Astrocyte (in vitro differentiated cells and primary cell): ENCODE measurements at regions not wholly inside any gene's neighbourhood (a gene's known extent, or its start where the extent isn't known, plus 50 kb on each side); places are given as distances from the start of the nearest gene placed in this dataset.

Experiments
- DNase-seq: peaks from one replicate; pipeline ENCODE4 v3.0.0-alpha.2; 2010; ENCODE audit warnings: low read depth
- FAIRE-seq: peaks from 2 replicates; lab custom pipeline; 2011; peaks lifted over from hg19 to GRCh38; lab: Jason Lieb, UNC
- H2AFZ ChIP-seq: 2 replicates; pipeline ENCODE4 v1.6.0; 2012; ENCODE audit warnings: low read depth, low read length, inconsistent platforms
- H3K27ac ChIP-seq: 2 replicates; pipeline ENCODE4 v1.5.1; 2011; ENCODE audit warnings: low read depth, low read length, inconsistent platforms
- H3K27me3 ChIP-seq: 2 replicates; pipeline ENCODE4 v1.6.0; 2011; ENCODE audit warnings: low read length, inconsistent platforms; ENCODE audit not compliant: insufficient read depth
- H3K36me3 ChIP-seq: 2 replicates; pipeline ENCODE4 v1.5.1; 2011; ENCODE audit warnings: low read length, inconsistent platforms; ENCODE audit not compliant: insufficient read depth
- H3K4me1 ChIP-seq: 2 replicates; pipeline ENCODE4 v1.5.1; 2011; ENCODE audit warnings: low read length, inconsistent platforms; ENCODE audit not compliant: insufficient read depth
- H3K4me2 ChIP-seq: 2 replicates; pipeline ENCODE4 v1.6.0; 2012; ENCODE audit warnings: low read length, inconsistent platforms
- H3K4me3 ChIP-seq: 2 replicates; pipeline ENCODE4 v1.5.1; 2011; ENCODE audit warnings: low read depth, mild to moderate bottlenecking, low read length, inconsistent platforms; ENCODE audit not compliant: insufficient read depth
- H3K79me2 ChIP-seq: 2 replicates; pipeline ENCODE4 v1.6.0; 2012; ENCODE audit warnings: mild to moderate bottlenecking, low read length, inconsistent platforms; ENCODE audit not compliant: insufficient read depth
- H3K9ac ChIP-seq: 2 replicates; pipeline ENCODE4 v1.6.0; 2012; ENCODE audit warnings: mild to moderate bottlenecking, low read length, inconsistent platforms
- H3K9me3 ChIP-seq: 2 replicates; pipeline ENCODE4 v1.5.1; 2012; ENCODE audit warnings: low read depth, mild to moderate bottlenecking, low read length, inconsistent platforms; ENCODE audit not compliant: insufficient read depth
- H4K20me1 ChIP-seq: 2 replicates; pipeline ENCODE4 v1.6.0; 2012; ENCODE audit warnings: low read length, inconsistent platforms; ENCODE audit not compliant: insufficient read depth
- H3K27ac Mint-ChIP-seq: one replicate; pipeline ENCODE4 v1.8.0; 2021; ENCODE audit warnings: mild to moderate bottlenecking, mixed read lengths; ENCODE audit not compliant: unreplicated experiment
- H3K27me3 Mint-ChIP-seq: one replicate; pipeline ENCODE4 v1.8.0; 2021; ENCODE audit warnings: low read depth, mixed read lengths; ENCODE audit not compliant: unreplicated experiment
- H3K36me3 Mint-ChIP-seq: one replicate; pipeline ENCODE4 v1.8.0; 2021; ENCODE audit warnings: low read depth, mixed read lengths; ENCODE audit not compliant: unreplicated experiment
- H3K4me1 Mint-ChIP-seq: one replicate; pipeline ENCODE4 v1.8.0; 2021; ENCODE audit warnings: low read depth, mixed read lengths; ENCODE audit not compliant: unreplicated experiment
- H3K4me3 Mint-ChIP-seq: one replicate; pipeline ENCODE4 v1.8.0; 2021; ENCODE audit warnings: mild to moderate bottlenecking, moderate library complexity, mixed read lengths; ENCODE audit not compliant: unreplicated experiment
- H3K9me3 Mint-ChIP-seq: one replicate; pipeline ENCODE4 v1.8.0; 2021; ENCODE audit warnings: mild to moderate bottlenecking, mixed read lengths; ENCODE audit not compliant: unreplicated experiment
- EZH2 ChIP-seq: IDR thresholded peaks from 2 replicates; pipeline ENCODE4 v1.6.1; 2012; ENCODE audit warnings: mild to moderate bottlenecking, low read length, inconsistent platforms; ENCODE audit not compliant: insufficient read depth
- TF ChIP-seq, protein P1 (sequence below): IDR thresholded peaks from 2 replicates; pipeline ENCODE4 v1.5.1; 2011; ENCODE audit warnings: low read depth, mild to moderate bottlenecking, inconsistent platforms, low read length, moderate library complexity; ENCODE audit not compliant: insufficient read depth

GRCh38 chr10:105879401-105879800 is 1238.3 kb downstream of the SORCS3 start:
- Histone ChIP-seq H3K4me3 (no peak overlapping the region), H4K20me1 (no peaks in the 10 kb centered on the region), H3K27ac (no peak overlapping the region), H3K9ac (no peak overlapping the region), H3K36me3 (no peaks in the 10 kb centered on the region), H3K4me2 (no peak overlapping the region), H3K79me2 (no peaks in the 10 kb centered on the region), H3K27me3 (no peaks in the 10 kb centered on the region), H2AFZ (no peak overlapping the region), H3K9me3 (no peaks in the 10 kb centered on the region), H3K4me1 (no peaks in the 10 kb centered on the region)
- Mint-ChIP-seq H3K9me3 (no peaks in the 10 kb centered on the region), H3K36me3 (no peaks in the 10 kb centered on the region), H3K4me1 (peaks cover 2% of the 10 kb centered on the region), H3K27me3 (no peaks in the 10 kb centered on the region), H3K27ac (no peak overlapping the region), H3K4me3 (no peak overlapping the region)
- FAIRE-seq = no peak
- DNase-seq = no peak
- TF ChIP-seq, protein P1, sequence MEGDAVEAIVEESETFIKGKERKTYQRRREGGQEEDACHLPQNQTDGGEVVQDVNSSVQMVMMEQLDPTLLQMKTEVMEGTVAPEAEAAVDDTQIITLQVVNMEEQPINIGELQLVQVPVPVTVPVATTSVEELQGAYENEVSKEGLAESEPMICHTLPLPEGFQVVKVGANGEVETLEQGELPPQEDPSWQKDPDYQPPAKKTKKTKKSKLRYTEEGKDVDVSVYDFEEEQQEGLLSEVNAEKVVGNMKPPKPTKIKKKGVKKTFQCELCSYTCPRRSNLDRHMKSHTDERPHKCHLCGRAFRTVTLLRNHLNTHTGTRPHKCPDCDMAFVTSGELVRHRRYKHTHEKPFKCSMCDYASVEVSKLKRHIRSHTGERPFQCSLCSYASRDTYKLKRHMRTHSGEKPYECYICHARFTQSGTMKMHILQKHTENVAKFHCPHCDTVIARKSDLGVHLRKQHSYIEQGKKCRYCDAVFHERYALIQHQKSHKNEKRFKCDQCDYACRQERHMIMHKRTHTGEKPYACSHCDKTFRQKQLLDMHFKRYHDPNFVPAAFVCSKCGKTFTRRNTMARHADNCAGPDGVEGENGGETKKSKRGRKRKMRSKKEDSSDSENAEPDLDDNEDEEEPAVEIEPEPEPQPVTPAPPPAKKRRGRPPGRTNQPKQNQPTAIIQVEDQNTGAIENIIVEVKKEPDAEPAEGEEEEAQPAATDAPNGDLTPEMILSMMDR = no peak
- no peak for TF ChIP-seq EZH2

DNA sequence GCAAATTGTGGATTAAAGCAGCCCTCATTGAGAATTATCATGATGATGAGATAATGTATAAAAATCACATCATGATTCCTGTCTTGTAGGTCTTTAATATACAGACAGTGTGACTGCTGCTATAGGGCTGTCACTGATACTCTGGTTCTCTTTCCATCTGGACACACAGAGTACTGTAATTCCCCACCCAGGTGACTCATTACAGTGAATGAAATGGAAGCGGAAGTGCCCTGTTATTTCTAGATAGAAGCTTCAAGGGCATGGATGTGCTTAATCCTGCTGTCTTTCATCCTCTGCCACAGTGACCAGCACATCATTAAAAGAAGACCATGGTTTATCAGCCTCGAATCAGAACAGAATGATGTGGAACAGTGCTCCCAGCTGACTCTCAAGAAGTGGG is 1234.0 kb downstream of the SORCS3 start:
- FAIRE-seq (no peak), DNase-seq (no peak)
- no peaks in the 10 kb centered on the region for H3K79me2 ChIP-seq
- no peaks in the 10 kb centered on the region for H3K27me3 Mint-ChIP-seq
- H3K36me3 Mint-ChIP-seq = no peaks in the 10 kb centered on the region
- no peak for TF ChIP-seq EZH2
- TF ChIP-seq, protein P1 = no peak
- no peak overlapping the region for H3K27ac ChIP-seq
- no peaks in the 10 kb centered on the region for H3K4me1 ChIP-seq
- no peak overlapping the region for H3K4me3 ChIP-seq
- H3K4me3 Mint-ChIP-seq = no peak overlapping the region
- H3K36me3 ChIP-seq = no peaks in the 10 kb centered on the region
- H2AFZ ChIP-seq = no peak overlapping the region
- H3K27ac Mint-ChIP-seq = no peak overlapping the region
- H3K4me2 ChIP-seq = no peak overlapping the region
- H3K9me3 Mint-ChIP-seq = peaks cover 2% of the 10 kb centered on the region
- no peak overlapping the region for H3K9ac ChIP-seq
- no peaks in the 10 kb centered on the region for H4K20me1 ChIP-seq
- H3K9me3 ChIP-seq = no peaks in the 10 kb centered on the region
- no peaks in the 10 kb centered on the region for H3K27me3 ChIP-seq
- H3K4me1 Mint-ChIP-seq = peaks cover 2% of the 10 kb centered on the region

DNA sequence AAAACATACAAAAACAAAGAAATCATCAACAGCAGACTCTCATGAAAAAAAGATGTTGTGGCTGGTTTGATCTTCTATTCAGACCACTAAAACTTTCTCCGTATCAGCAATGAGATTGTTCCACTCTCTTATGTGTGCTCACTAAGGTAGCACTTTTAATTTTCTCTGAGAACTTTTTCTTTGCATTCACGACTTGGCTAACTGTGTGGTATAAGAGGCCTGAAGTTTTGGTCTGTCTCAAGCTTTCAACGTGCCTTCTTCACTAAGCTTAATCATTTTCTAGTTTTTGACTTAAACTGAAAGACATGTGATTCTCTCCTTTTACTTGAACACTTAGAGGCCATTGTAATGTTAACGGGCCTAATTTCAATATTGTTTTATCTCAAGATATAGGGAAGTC is 1231.6 kb downstream of the SORCS3 start:
- no peaks in the 10 kb centered on the region for H3K79me2 ChIP-seq

More for the DNA sequence above, 1231.6 kb downstream of the SORCS3 start:
- no peak overlapping the region for H2AFZ ChIP-seq
- no peak overlapping the region for H3K4me3 ChIP-seq
- FAIRE-seq (no peak), DNase-seq (no peak)
- no peak overlapping the region for H3K4me3 Mint-ChIP-seq
- TF ChIP-seq, protein P1 = no peak
- no peak for TF ChIP-seq EZH2
- no peaks in the 10 kb centered on the region for H3K4me1 ChIP-seq
- H3K9me3 Mint-ChIP-seq = peaks cover 2% of the 10 kb centered on the region
- no peak overlapping the region for H3K9ac ChIP-seq
- H3K36me3 Mint-ChIP-seq = no peaks in the 10 kb centered on the region
- H4K20me1 ChIP-seq = no peaks in the 10 kb centered on the region
- no peaks in the 10 kb centered on the region for H3K4me1 Mint-ChIP-seq
- no peaks in the 10 kb centered on the region for H3K27me3 Mint-ChIP-seq
- H3K4me2 ChIP-seq = no peak overlapping the region
- no peaks in the 10 kb centered on the region for H3K36me3 ChIP-seq
- no peak overlapping the region for H3K27ac ChIP-seq
- no peaks in the 10 kb centered on the region for H3K9me3 ChIP-seq
- no peak overlapping the region for H3K27ac Mint-ChIP-seq
- H3K27me3 ChIP-seq = no peaks in the 10 kb centered on the region
